Cardiac muscle cell (in vitro differentiated cells and primary cell): ENCODE measurements at regions not wholly inside any gene's neighbourhood (a gene's known extent, or its start where the extent isn't known, plus 50 kb on each side); places are given as distances from the start of the nearest gene placed in this dataset.
A peak's percentile ranks its signal among the peaks of the same experiment; 100 is the strongest.

ENCODE experiments used
- DNase-seq, 2 donors: peaks; one replicate each; pipeline versions ENCODE4 v3.0.0 to v3.0.0-alpha.2; 2010 to 2017; ENCODE audit warnings: low read depth in 1 of 2, low spot score in 1 of 2
- H3K27ac ChIP-seq: fragments of 200-600 bp; sonication (generic); 2 replicates; pipeline ENCODE4 v1.5.1; 2016
- H3K27me3 ChIP-seq: fragments of 200-600 bp; sonication (generic); 2 replicates; pipeline ENCODE4 v1.6.0; 2016; ENCODE audit warnings: control low read depth
- H3K36me3 ChIP-seq: fragments of 200-600 bp; sonication (generic); 2 replicates; pipeline ENCODE4 v1.5.1; 2016; ENCODE audit warnings: control low read depth
- H3K4me1 ChIP-seq: fragments of 200-600 bp; sonication (generic); 2 replicates; pipeline ENCODE4 v1.8.1; 2017; ENCODE audit warnings: low read depth, mild to moderate bottlenecking, mixed run types
- H3K4me3 ChIP-seq: fragments of 200-600 bp; sonication (generic); 2 replicates; pipeline ENCODE4 v1.5.1; 2016; ENCODE audit warnings: mild to moderate bottlenecking
- H3K9me3 ChIP-seq: fragments of 200-600 bp; sonication (generic); 2 replicates; pipeline ENCODE4 v1.5.1; 2017; ENCODE audit warnings: low read depth, mild to moderate bottlenecking, control low read depth
- CTCF ChIP-seq: IDR thresholded peaks from 2 replicates; pipeline ENCODE4 v1.5.1; 2012; ENCODE audit warnings: low read depth, mild to moderate bottlenecking, low read length

- Histone ChIP-seq H3K36me3 (no peaks in the 10 kb centered on the region), H3K4me3 (no peak overlapping the region), H3K9me3 (no peaks in the 10 kb centered on the region), H3K27ac (no peak overlapping the region), H3K27me3 (no peaks in the 10 kb centered on the region), H3K4me1 (peaks cover 15% of the 10 kb centered on the region)
- TF ChIP-seq CTCF, result no peak
- DNase-seq, result peak in 1 of 2 donors; percentile 34
Observed at GRCh38 chr5:96340357-96340756, 92.7 kb downstream of the PCSK1 start.

- peaks cover 15% of the 10 kb centered on the region for H3K4me1 ChIP-seq
Observed at GRCh38 chr5:96339862-96340261, 93.2 kb downstream of the PCSK1 start.

GRCh38 chr5:96338624-96339415 lies 94.2 kb downstream of the PCSK1 start:
- H3K4me1 ChIP-seq, result peaks cover 15% of the 10 kb centered on the region
- no peak for TF ChIP-seq CTCF
- H3K27ac ChIP-seq, result no peak overlapping the region
- no peaks in the 10 kb centered on the region for H3K36me3 ChIP-seq
- no peak overlapping the region for H3K4me3 ChIP-seq
- H3K27me3 ChIP-seq, result no peaks in the 10 kb centered on the region
- DNase-seq, result peak in 1 of 2 donors; percentile 29
- H3K9me3 ChIP-seq, result no peaks in the 10 kb centered on the region

More at GRCh38 chr5:96339862-96340261, 93.2 kb downstream of the PCSK1 start:
- H3K36me3 ChIP-seq, result no peaks in the 10 kb centered on the region
- H3K4me3 ChIP-seq, result no peak overlapping the region
- no peaks in the 10 kb centered on the region for H3K27me3 ChIP-seq
- H3K27ac ChIP-seq, result no peak overlapping the region
- TF ChIP-seq CTCF, result no peak
- no peaks in the 10 kb centered on the region for H3K9me3 ChIP-seq
- DNase-seq, result peak in 1 of 2 donors; percentile 48

GRCh38 chr5:96338091-96338490 lies 95.0 kb downstream of the PCSK1 start:
- H3K9me3 ChIP-seq, result no peaks in the 10 kb centered on the region
- H3K27ac ChIP-seq, result no peak overlapping the region
- peaks cover 19% of the 10 kb centered on the region for H3K4me1 ChIP-seq
- no peaks in the 10 kb centered on the region for H3K36me3 ChIP-seq
- no peak for DNase-seq
- H3K27me3 ChIP-seq, result no peaks in the 10 kb centered on the region
- no peak for TF ChIP-seq CTCF
- no peak overlapping the region for H3K4me3 ChIP-seq

GRCh38 chr5:96337048-96337781 lies 95.8 kb downstream of the PCSK1 start:
- Histone ChIP-seq H3K9me3 (no peaks in the 10 kb centered on the region), H3K36me3 (no peaks in the 10 kb centered on the region), H3K4me1 (peaks cover 28% of the 10 kb centered on the region), H3K27me3 (no peaks in the 10 kb centered on the region), H3K27ac (no peak overlapping the region), H3K4me3 (no peak overlapping the region)
- no peak for DNase-seq
- TF ChIP-seq CTCF, result no peak
